ENCODE measurements at regions not wholly inside any gene's neighbourhood (a gene's known extent, or its start where the extent isn't known, plus 50 kb on each side); places are given as distances from the start of the nearest gene placed in this dataset.
A peak's percentile ranks its signal among the peaks of the same experiment; 100 is the strongest.

DNA sequence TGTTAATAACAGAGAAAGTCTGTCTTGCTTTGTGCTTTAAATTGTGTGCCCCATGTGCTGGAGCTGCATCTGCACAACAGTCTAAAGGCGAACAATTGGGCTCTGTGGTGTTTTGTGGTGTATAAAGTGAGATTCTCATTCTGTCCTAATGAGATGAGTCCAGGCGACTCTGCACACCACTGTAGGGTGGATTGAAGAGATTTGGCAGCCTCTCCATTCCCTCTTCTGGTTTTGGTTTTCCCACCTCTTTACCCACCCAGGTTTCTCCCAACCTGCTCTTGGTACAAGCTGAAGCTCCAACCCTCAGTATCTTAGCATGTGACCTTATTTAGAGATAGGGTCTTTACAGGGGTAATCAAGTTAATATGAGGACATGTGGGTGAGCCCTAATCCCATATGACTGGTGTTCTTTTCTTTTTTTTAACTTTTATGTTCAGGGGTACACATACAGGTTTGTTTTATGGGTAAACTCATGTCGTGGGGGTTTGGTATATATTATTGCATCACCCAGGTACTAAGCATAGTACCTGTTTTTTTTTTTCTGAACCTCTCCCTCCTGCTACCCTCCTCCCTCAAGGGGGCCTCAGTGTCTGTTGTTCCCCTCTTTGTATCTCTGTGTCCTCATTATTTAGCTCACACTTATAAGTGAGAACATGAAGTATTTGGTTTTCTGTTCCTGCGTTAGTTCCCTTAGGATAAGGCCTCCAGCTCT lies 217.6 kb upstream of the DTNBP1 start:
- no peaks in the 10 kb centered on the region for H3K9me3 Mint-ChIP-seq
- no peaks in the 10 kb centered on the region for H3K79me2 ChIP-seq (replicated peaks; ENCODE audit: insufficient read depth)
- no peak overlapping the region for H3K27ac ChIP-seq (ENCODE audit: low read depth)
- peak overlapping the region; percentile 81 for H2AFZ ChIP-seq
- no peaks in the 10 kb centered on the region for H3K36me3 Mint-ChIP-seq (ENCODE audit: low read depth)
- H3K27me3 ChIP-seq (ENCODE audit: insufficient read depth), result no peaks in the 10 kb centered on the region
- H3K4me2 ChIP-seq, result no peak overlapping the region
- H3K9me2 ChIP-seq (ENCODE audit: insufficient read depth), result peaks cover 9% of the 10 kb centered on the region; the same call in 1 of the 2 replicates
- no peak overlapping the region for H3K4me3 Mint-ChIP-seq
- H3K36me3 ChIP-seq (ENCODE audit: insufficient read depth), result no peaks in the 10 kb centered on the region
- no peaks in the 10 kb centered on the region for H3K4me1 Mint-ChIP-seq
- H3K27ac Mint-ChIP-seq, result no peak overlapping the region
- H4K20me1 ChIP-seq (replicated peaks; ENCODE audit: insufficient read depth), result no peaks in the 10 kb centered on the region
- DNase-seq (ENCODE audit: low spot score) (no peak), ATAC-seq (no peak)
- H3K27me3 Mint-ChIP-seq (ENCODE audit: insufficient read depth, low read depth, poor library complexity), result peaks cover 2% of the 10 kb centered on the region
- no peak overlapping the region for H3K4me3 ChIP-seq
- H3K4me1 ChIP-seq (ENCODE audit: insufficient read depth), result no peaks in the 10 kb centered on the region
- TF ChIP-seq CTCF (conservative IDR thresholded peaks at IDR 0.05; ENCODE audit: low read depth in 2 of 2) (peak in 1 of 2 experiments; percentile 21; a peak in 1 of 4 replicates), ZNF114 (CRISPR knock-in tag; IDR thresholded peaks at IDR 0.05) (no peak)
- H3F3A ChIP-seq (replicated peaks; ENCODE audit: low read depth), result no peaks in the 10 kb centered on the region

DNA sequence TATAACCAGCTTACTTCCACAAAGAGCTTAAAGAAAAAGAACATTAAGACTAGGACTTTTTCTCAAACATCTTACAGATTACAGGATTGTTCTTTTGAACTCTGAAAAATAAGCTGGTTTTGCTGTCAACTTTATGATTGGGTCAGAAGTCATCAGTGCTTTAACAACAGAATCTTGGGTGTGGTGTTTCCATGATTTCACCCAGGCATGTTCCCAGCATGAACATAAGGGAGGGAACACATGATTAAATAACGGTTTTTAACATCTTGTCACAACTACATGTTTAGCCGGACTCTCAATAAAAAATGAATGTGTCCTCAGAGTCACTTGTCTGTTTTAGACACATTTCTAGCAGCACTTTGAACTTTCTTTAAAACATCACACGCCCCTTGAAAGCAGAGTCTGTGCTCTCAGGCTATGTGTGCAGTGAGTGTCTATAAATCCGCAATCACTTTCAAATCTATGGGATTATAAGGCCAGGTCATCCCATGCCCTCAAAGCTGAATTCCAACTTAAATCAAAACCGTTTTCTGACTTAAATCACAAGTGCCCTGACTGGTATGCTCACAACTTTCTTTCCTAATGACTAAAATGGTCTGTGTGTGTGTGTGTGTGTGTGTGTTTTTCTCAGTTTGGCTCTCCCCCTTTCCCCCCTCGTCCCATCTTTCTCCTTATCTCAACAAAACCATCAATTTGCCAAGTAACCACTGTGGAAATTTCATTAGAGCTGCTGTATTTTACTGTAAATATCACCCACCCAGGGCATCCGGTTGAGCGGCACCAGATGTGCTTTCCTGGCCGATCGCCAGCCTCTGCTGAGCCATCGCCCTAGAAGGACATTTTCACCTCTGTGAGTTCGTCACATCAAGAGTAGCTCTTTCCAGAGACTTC lies 216.8 kb upstream of the DTNBP1 start:
- ATAC-seq, result no peak
- Mint-ChIP-seq H3K4me3 (no peak overlapping the region), H3K27ac (no peak overlapping the region), H3K27me3 (ENCODE audit: insufficient read depth, low read depth, poor library complexity) (peaks cover 2% of the 10 kb centered on the region), H3K9me3 (no peaks in the 10 kb centered on the region), H3K4me1 (peaks cover 2% of the 10 kb centered on the region; the same call in 2 of the 3 replicates), H3K36me3 (ENCODE audit: low read depth) (no peaks in the 10 kb centered on the region)
- no peak for DNase-seq (ENCODE audit: low spot score)
- 0 out of 2 replicates have a peak, but pooled peaks cover 2% of the 10 kb centered on the region for H3K4me1 ChIP-seq (ENCODE audit: insufficient read depth)
- peaks cover 9% of the 10 kb centered on the region; the same call in 1 of the 2 replicates for H3K9me2 ChIP-seq (ENCODE audit: insufficient read depth)
- no peaks in the 10 kb centered on the region for H3K36me3 ChIP-seq (ENCODE audit: insufficient read depth)
- no peak overlapping the region for H3K4me2 ChIP-seq
- H3K4me3 ChIP-seq, result no peak overlapping the region
- H3K27me3 ChIP-seq (ENCODE audit: insufficient read depth), result no peaks in the 10 kb centered on the region
- no peaks in the 10 kb centered on the region for H3F3A ChIP-seq (replicated peaks; ENCODE audit: low read depth)
- H2AFZ ChIP-seq, result peak overlapping the region; percentile 81
- H4K20me1 ChIP-seq (replicated peaks; ENCODE audit: insufficient read depth), result no peaks in the 10 kb centered on the region
- H3K79me2 ChIP-seq (replicated peaks; ENCODE audit: insufficient read depth), result no peaks in the 10 kb centered on the region
- no peak overlapping the region for H3K27ac ChIP-seq (ENCODE audit: low read depth)
- no peak for TF ChIP-seq CTCF (conservative IDR thresholded peaks at IDR 0.05; ENCODE audit: low read depth in 2 of 2)
- TF ChIP-seq, protein P1, sequence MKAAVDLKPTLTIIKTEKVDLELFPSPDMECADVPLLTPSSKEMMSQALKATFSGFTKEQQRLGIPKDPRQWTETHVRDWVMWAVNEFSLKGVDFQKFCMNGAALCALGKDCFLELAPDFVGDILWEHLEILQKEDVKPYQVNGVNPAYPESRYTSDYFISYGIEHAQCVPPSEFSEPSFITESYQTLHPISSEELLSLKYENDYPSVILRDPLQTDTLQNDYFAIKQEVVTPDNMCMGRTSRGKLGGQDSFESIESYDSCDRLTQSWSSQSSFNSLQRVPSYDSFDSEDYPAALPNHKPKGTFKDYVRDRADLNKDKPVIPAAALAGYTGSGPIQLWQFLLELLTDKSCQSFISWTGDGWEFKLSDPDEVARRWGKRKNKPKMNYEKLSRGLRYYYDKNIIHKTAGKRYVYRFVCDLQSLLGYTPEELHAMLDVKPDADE (IDR thresholded peaks at IDR 0.05), result no peak
- TF ChIP-seq ZNF331 (CRISPR knock-in tag; IDR thresholded peaks at IDR 0.05; ENCODE audit: low read depth), result no peak
- no peak for TF ChIP-seq EZH2phosphoT487 (IDR thresholded peaks at IDR 0.05; ENCODE audit: unreplicated experiment)
- no peak for TF ChIP-seq ZNF114 (CRISPR knock-in tag; IDR thresholded peaks at IDR 0.05)
- TF ChIP-seq, protein P2, sequence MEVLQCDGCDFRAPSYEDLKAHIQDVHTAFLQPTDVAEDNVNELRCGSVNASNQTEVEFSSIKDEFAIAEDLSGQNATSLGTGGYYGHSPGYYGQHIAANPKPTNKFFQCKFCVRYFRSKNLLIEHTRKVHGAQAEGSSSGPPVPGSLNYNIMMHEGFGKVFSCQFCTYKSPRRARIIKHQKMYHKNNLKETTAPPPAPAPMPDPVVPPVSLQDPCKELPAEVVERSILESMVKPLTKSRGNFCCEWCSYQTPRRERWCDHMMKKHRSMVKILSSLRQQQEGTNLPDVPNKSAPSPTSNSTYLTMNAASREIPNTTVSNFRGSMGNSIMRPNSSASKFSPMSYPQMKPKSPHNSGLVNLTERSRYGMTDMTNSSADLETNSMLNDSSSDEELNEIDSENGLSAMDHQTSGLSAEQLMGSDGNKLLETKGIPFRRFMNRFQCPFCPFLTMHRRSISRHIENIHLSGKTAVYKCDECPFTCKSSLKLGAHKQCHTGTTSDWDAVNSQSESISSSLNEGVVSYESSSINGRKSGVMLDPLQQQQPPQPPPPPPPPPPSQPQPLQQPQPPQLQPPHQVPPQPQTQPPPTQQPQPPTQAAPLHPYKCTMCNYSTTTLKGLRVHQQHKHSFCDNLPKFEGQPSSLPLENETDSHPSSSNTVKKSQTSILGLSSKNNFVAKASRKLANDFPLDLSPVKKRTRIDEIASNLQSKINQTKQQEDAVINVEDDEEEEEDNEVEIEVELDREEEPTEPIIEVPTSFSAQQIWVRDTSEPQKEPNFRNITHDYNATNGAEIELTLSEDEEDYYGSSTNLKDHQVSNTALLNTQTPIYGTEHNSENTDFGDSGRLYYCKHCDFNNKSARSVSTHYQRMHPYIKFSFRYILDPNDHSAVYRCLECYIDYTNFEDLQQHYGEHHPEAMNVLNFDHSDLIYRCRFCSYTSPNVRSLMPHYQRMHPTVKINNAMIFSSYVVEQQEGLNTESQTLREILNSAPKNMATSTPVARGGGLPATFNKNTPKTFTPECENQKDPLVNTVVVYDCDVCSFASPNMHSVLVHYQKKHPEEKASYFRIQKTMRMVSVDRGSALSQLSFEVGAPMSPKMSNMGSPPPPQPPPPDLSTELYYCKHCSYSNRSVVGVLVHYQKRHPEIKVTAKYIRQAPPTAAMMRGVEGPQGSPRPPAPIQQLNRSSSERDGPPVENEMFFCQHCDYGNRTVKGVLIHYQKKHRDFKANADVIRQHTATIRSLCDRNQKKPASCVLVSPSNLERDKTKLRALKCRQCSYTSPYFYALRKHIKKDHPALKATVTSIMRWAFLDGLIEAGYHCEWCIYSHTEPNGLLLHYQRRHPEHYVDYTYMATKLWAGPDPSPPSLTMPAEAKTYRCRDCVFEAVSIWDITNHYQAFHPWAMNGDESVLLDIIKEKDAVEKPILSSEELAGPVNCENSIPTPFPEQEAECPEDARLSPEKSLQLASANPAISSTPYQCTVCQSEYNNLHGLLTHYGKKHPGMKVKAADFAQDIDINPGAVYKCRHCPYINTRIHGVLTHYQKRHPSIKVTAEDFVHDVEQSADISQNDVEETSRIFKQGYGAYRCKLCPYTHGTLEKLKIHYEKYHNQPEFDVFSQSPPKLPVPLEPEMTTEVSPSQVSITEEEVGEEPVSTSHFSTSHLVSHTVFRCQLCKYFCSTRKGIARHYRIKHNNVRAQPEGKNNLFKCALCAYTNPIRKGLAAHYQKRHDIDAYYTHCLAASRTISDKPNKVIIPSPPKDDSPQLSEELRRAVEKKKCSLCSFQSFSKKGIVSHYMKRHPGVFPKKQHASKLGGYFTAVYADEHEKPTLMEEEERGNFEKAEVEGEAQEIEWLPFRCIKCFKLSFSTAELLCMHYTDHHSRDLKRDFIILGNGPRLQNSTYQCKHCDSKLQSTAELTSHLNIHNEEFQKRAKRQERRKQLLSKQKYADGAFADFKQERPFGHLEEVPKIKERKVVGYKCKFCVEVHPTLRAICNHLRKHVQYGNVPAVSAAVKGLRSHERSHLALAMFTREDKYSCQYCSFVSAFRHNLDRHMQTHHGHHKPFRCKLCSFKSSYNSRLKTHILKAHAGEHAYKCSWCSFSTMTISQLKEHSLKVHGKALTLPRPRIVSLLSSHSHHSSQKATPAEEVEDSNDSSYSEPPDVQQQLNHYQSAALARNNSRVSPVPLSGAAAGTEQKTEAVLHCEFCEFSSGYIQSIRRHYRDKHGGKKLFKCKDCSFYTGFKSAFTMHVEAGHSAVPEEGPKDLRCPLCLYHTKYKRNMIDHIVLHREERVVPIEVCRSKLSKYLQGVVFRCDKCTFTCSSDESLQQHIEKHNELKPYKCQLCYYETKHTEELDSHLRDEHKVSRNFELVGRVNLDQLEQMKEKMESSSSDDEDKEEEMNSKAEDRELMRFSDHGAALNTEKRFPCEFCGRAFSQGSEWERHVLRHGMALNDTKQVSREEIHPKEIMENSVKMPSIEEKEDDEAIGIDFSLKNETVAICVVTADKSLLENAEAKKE (CRISPR knock-in tag; IDR thresholded peaks at IDR 0.05), result no peak
- TF ChIP-seq STAT1 (IDR thresholded peaks at IDR 0.05; ENCODE audit: unreplicated experiment), result no peak
